Mammary epithelial cell (primary cell): ENCODE measurements at regions not wholly inside any gene's neighbourhood (a gene's known extent, or its start where the extent isn't known, plus 50 kb on each side); places are given as distances from the start of the nearest gene placed in this dataset.

Source experiments
- EZH2 ChIP-seq: IDR thresholded peaks from 2 replicates; pipeline ENCODE4 v1.6.1; 2012; ENCODE audit warnings: low read length, inconsistent platforms, borderline replicate concordance
- TF ChIP-seq, protein P1 (sequence below), 2 donors: IDR thresholded peaks in 1 of 2; conservative IDR thresholded peaks in 1 of 2; 2 replicates each; pipeline ENCODE4 v1.5.1; 2011 to 2012; ENCODE audit warnings: inconsistent platforms in 2 of 2, low read length in 2 of 2, mild to moderate bottlenecking in 2 of 2, control low read depth in 1 of 2, low read depth in 1 of 2; ENCODE audit not compliant: insufficient read depth in 1 of 2; ENCODE audit errors: extremely low read depth in 1 of 2

GRCh38 chr2:82803307-82803706 lies 1655.8 kb downstream of the SUCLG1 start:
- TF ChIP-seq, protein P1, sequence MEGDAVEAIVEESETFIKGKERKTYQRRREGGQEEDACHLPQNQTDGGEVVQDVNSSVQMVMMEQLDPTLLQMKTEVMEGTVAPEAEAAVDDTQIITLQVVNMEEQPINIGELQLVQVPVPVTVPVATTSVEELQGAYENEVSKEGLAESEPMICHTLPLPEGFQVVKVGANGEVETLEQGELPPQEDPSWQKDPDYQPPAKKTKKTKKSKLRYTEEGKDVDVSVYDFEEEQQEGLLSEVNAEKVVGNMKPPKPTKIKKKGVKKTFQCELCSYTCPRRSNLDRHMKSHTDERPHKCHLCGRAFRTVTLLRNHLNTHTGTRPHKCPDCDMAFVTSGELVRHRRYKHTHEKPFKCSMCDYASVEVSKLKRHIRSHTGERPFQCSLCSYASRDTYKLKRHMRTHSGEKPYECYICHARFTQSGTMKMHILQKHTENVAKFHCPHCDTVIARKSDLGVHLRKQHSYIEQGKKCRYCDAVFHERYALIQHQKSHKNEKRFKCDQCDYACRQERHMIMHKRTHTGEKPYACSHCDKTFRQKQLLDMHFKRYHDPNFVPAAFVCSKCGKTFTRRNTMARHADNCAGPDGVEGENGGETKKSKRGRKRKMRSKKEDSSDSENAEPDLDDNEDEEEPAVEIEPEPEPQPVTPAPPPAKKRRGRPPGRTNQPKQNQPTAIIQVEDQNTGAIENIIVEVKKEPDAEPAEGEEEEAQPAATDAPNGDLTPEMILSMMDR (conservative IDR thresholded peaks at IDR 0.05 in 1 of 2, IDR thresholded peaks at IDR 0.05 in 1 of 2; ENCODE audit: extremely low read depth in 1 of 2, insufficient read depth in 1 of 2, low read depth in 1 of 2, low read length in 2 of 2), result no peak
- TF ChIP-seq EZH2, result no peak
